A673 (cell line): ENCODE measurements at regions not wholly inside any gene's neighbourhood (a gene's known extent, or its start where the extent isn't known, plus 50 kb on each side); places are given as distances from the start of the nearest gene placed in this dataset.

ENCODE experiments used
- BruUV-seq: library from RNA; stranded (reverse); fragments of 400-500 nt; replicated peaks from 2 replicates; lab custom pipeline; 2021; lab: Mats Ljungman, UMichigan
- CTCF ChIA-PET: fragments of 300-600 bp; sonication (Branson Sonifier 250); formaldehyde crosslinking; loops from one replicate; lab custom pipeline; 2022; ENCODE audit warnings: antibody characterized with exemption; lab: Charles Lee
- POLR2A ChIA-PET: fragments of 300-600 bp; sonication (Branson Sonifier 250); formaldehyde crosslinking; loops from one replicate; lab custom pipeline; 2022; ENCODE audit warnings: antibody characterized with exemption; ENCODE audit not compliant: low non-redundant PET; lab: Charles Lee
- DNase-seq: peaks from one replicate; pipeline ENCODE4 v3.0.0-alpha.2; 2015; ENCODE audit warnings: low spot score
- H3K27ac ChIP-seq: fragments of 200-600 bp; sonication (generic); 2 replicates; pipeline ENCODE4 v1.5.1; 2016; ENCODE audit warnings: mixed run types, low read depth, mild to moderate bottlenecking, mixed read lengths, antibody characterized with exemption, low read length; ENCODE audit not compliant: poor library complexity, severe bottlenecking
- H3K27me3 ChIP-seq: fragments of 200-600 bp; sonication (generic); replicated peaks from 2 replicates; pipeline ENCODE4 v1.6.1; 2017; ENCODE audit warnings: mixed run types, low read depth, mild to moderate bottlenecking, mixed read lengths, antibody characterized with exemption, low read length; ENCODE audit not compliant: insufficient read depth, poor library complexity
- H3K36me3 ChIP-seq: fragments of 200-600 bp; sonication (generic); 2 replicates; pipeline ENCODE4 v1.6.1; 2016; ENCODE audit warnings: mixed run types, mild to moderate bottlenecking, mixed read lengths, antibody characterized with exemption, low read length; ENCODE audit not compliant: insufficient read depth, poor library complexity, severe bottlenecking
- H3K4me1 ChIP-seq: fragments of 200-600 bp; sonication (generic); 2 replicates; pipeline ENCODE4 v1.6.1; 2017; ENCODE audit warnings: mixed run types, mild to moderate bottlenecking, mixed read lengths, antibody characterized with exemption, low read length; ENCODE audit not compliant: insufficient read depth, poor library complexity, severe bottlenecking
- H3K4me3 ChIP-seq: fragments of 200-600 bp; sonication (generic); 2 replicates; pipeline ENCODE4 v1.5.1; 2016; ENCODE audit warnings: low read depth, mixed run types, mild to moderate bottlenecking, mixed read lengths, low read length; ENCODE audit not compliant: poor library complexity, severe bottlenecking
- H3K9me3 ChIP-seq: fragments of 200-600 bp; sonication (generic); 2 replicates; pipeline ENCODE4 v1.6.1; 2016; ENCODE audit warnings: mixed run types, low read depth, mild to moderate bottlenecking, mixed read lengths, antibody characterized with exemption, low read length; ENCODE audit not compliant: poor library complexity, severe bottlenecking
- EZH2 ChIP-seq: fragments of 200-600 bp; sonication (generic); IDR thresholded peaks from 2 replicates; pipeline ENCODE4 v1.6.1; 2017; ENCODE audit warnings: borderline replicate concordance, low read depth, mild to moderate bottlenecking, mixed read lengths, antibody characterized with exemption, low read length; ENCODE audit not compliant: poor library complexity, severe bottlenecking
- intact Hi-C: fragments of 100-400 bp; cut with micrococcal nuclease; formaldehyde crosslinking; loops from one replicate; pipeline ENCODE4 v1.10.0; 2022; ENCODE audit not compliant: unreplicated experiment
- TF ChIP-seq, protein P1 (sequence below): fragments of 300-800, 200-600 bp; sonication (generic); conservative IDR thresholded peaks from 2 replicates; pipeline ENCODE4 v1.5.1; 2017; ENCODE audit warnings: low read depth, mild to moderate bottlenecking, antibody characterized with exemption, low read length, moderate library complexity, mixed read lengths

DNA sequence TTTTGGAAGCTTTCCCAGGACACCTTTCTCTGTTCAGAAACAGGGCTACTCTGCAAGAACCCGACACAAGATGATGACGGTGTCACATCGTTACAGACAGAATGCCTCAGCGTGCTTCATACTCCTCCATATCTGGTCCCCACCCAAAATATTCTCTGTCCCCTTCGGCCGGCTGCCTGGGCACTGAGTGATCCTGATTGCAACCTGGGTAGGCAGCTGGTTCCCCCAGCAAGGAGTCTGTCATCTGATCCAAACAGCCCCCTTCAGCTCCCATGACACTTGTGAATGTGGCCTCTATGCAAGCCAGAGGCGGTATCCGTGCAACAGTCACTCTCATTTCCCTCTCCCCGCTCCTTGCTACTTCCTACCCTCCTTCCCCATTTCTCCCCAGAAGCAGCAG is 431.7 kb upstream of the B3GAT1 start:
- Histone ChIP-seq H3K4me1 (no peaks in the 10 kb centered on the region), H3K36me3 (no peaks in the 10 kb centered on the region), H3K4me3 (no peak overlapping the region), H3K27ac (no peak overlapping the region), H3K9me3 (no peaks in the 10 kb centered on the region), H3K27me3 (peaks cover 5% of the 10 kb centered on the region)
- ChIA-PET CTCF (no interaction called here), POLR2A (no interaction called here)
- intact Hi-C loops: no loop called here
- no TSS peak for BruUV-seq
- TF ChIP-seq, protein P1, sequence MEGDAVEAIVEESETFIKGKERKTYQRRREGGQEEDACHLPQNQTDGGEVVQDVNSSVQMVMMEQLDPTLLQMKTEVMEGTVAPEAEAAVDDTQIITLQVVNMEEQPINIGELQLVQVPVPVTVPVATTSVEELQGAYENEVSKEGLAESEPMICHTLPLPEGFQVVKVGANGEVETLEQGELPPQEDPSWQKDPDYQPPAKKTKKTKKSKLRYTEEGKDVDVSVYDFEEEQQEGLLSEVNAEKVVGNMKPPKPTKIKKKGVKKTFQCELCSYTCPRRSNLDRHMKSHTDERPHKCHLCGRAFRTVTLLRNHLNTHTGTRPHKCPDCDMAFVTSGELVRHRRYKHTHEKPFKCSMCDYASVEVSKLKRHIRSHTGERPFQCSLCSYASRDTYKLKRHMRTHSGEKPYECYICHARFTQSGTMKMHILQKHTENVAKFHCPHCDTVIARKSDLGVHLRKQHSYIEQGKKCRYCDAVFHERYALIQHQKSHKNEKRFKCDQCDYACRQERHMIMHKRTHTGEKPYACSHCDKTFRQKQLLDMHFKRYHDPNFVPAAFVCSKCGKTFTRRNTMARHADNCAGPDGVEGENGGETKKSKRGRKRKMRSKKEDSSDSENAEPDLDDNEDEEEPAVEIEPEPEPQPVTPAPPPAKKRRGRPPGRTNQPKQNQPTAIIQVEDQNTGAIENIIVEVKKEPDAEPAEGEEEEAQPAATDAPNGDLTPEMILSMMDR: no peak
- TF ChIP-seq EZH2: no peak
- no peak for DNase-seq

DNA sequence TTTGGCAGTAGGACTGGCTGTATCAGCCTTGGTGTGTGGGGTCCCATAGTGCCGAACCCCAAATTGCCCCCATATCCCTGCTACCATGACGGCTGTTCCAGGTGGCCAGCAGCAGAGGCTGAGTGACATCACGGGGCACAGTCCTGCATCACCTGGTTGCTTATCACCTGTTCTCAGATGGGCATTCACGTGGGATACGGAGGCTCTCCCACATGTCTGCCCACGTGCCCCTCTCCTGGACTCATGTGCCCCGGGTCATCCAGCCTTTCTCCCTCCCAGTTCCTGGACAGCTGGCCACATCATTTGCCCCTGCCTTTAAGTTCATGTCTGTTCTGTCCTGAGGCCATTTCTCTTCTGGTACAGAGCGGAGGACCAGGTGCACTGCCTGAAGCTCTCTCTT is 431.0 kb upstream of the B3GAT1 start:
- ChIA-PET CTCF (no interaction called here), POLR2A (no interaction called here)

DNA sequence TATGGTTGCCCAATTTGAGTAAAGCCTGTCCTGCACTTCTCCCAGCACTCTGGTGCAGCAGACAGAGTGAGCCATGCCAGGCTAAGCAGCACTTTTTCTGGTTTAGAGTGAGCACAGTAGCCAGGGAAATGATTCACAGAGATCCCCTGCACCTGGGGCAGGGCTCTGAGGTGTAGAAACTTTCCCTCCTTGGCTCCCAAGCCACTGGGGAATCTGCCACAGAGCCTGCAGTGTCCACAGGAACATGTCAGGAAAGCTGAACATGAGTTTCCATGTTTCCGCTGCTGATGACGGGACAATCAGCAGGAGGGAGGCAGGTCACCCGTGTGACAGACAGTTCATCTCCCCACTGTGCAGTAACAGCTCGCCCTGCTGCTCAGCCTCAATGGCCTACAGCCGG is 429.9 kb upstream of the B3GAT1 start:
- intact Hi-C loops: no loop called here
- TF ChIP-seq, protein P1: no peak
- TF ChIP-seq EZH2: no peak
- ChIA-PET CTCF (no interaction called here), POLR2A (no interaction called here)
- Histone ChIP-seq H3K27ac (no peak overlapping the region), H3K9me3 (no peaks in the 10 kb centered on the region), H3K36me3 (no peaks in the 10 kb centered on the region), H3K4me1 (no peaks in the 10 kb centered on the region), H3K4me3 (no peak overlapping the region), H3K27me3 (peaks cover 5% of the 10 kb centered on the region)
- DNase-seq: no peak
- no TSS peak for BruUV-seq

More for the DNA sequence above, 431.0 kb upstream of the B3GAT1 start:
- Histone ChIP-seq H3K27me3 (peaks cover 5% of the 10 kb centered on the region), H3K9me3 (no peaks in the 10 kb centered on the region), H3K27ac (no peak overlapping the region), H3K4me1 (no peaks in the 10 kb centered on the region), H3K4me3 (no peak overlapping the region), H3K36me3 (no peaks in the 10 kb centered on the region)
- no peak for DNase-seq
- no TSS peak for BruUV-seq
- TF ChIP-seq EZH2: no peak
- TF ChIP-seq, protein P1: no peak
- intact Hi-C loops: no loop called here
